Stimulated activated CD8-positive, alpha-beta memory T cell treated with anti-CD3 and anti-CD28 coated beads, Interleukin-4, amount 100 ng/mL, for 1 hour (primary cell): ENCODE measurements at regions not wholly inside any gene's neighbourhood (a gene's known extent, or its start where the extent isn't known, plus 50 kb on each side); places are given as distances from the start of the nearest gene placed in this dataset.

ENCODE experiments used
- DNase-seq, 2 donors: peaks; one replicate each; pipeline ENCODE4 v3.0.0-alpha.2; 2020; ENCODE audit warnings: low read depth in 2 of 2, low spot score in 1 of 2

DNA sequence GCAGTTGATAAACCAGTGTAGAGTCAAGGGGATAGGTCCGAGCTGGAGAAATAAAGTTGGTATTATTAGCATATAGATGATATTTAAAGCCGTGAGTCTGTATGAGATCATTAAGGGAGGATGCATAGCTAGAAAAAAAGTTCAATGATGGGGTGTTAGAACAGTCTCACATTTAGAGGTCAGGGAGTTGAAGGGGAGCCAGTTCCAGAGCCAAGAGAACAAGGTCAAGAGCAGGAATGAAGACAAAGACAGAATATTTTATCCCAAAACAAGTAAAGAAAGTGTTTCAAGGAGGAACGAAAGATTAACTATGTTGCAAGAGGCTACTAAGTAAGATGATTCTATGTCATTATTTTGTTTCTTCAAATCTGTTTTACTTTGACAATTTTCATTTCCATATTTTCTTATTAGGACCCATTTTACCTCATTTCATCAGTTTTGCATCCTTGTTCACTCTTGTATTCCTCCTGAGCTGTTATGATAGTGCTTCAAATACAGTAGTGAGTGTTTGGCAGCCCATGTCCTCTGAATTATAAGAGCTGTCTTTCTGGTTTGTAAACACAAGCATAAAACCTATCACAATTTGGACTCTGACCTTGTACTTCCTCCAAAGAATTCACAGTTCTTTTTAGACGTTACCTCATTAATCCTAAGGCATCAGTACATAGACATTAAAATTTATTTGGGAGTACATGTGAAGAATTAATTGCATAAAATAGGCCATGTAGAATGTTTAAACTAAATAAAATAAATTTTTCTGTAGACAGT lies 695.7 kb upstream of the NECTIN3 start:
- DNase-seq: no peak

DNA sequence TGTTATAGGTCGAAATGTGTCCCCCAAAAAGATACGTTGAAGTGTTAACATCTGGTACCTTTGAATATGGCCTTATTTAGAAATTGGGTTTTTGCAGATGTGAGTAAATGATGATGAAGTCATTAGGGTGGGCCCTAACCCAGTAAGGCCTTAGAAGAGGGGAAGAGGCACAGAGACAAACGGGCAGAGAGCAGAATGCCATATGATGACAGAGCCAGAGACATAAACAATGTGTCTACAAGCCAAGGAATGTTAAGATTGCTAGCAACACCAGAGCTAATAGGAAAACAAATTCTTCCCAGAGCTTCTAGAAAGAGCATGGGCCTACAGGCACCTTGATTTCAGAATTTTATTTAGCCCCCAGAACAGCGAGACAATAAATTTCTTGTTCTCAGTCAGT lies 693.1 kb upstream of the NECTIN3 start:
- DNase-seq: no peak

DNA sequence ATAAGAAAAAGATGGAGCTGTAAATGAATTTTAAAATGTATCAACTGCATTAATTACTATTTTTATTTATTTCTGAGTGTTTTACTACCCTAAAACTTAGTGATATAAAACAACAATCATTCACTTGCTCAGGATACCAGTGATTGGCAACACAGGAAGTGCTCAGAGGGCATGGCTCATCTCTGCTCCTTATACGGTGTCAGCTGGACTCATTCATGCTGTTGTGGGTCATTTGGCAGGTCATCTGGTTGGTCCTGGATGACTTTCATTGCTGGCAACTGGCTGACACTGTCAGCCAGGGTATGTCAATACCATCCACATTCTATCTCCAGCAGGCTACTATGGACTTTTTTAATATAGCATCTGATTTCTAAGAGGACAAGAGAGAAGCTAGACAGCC lies 689.6 kb upstream of the NECTIN3 start:
- no peak for DNase-seq

DNA sequence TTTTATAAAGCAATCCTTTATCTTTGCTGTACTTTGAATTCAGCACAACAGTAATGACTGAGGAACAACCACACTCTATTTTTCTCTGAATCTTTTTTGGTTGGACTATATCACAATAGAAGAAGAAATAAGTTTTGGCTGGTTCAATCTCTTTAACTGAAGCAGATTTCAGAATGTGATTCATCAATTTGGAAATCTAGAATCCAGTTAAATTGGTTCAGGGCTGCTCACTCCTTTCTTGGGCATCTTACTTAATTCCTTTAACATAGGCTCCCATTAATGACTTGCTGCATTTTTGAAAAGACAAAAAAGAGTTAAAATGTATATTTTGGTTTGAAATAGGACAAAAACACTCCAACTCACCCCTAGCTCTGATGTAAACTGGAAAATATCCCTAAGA lies 688.3 kb upstream of the NECTIN3 start:
- no peak for DNase-seq

DNA sequence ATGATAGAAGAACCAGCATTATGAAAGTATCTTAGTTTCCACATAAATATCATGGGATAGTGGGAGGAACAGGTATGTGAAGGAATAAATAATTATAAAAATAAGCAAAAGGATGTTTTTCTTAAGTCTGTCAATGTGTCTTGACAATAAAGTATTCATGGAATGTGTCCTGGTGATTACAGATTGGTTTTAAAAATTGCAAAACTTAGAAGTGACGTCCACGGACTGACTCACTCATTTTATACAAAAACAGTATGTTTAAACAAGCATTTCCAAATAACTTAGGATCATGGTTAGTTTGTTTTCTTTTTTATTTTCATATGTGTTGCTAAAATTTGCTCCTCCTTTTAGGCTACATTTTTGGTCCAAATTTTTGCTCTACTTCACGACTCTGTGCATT lies 687.0 kb upstream of the NECTIN3 start:
- DNase-seq: no peak

DNA sequence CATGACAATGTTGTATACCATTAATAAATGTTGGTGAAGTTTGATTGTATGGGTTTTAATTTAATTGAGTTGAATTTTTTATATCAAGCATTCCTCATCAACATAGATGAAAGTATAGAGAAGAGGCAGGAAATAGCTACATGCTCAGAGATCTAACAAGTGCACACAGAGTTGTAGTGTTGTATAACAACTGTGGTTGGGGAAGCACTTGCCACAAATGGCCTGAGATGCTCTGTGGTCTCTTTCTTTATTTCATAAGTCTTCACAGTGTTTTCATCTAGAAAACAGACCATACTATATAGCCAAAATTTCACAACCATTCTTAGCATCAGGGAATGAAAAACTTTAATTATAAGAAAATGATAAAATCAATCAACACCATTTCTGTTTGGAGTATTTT lies 682.6 kb upstream of the NECTIN3 start:
- DNase-seq: no peak

DNA sequence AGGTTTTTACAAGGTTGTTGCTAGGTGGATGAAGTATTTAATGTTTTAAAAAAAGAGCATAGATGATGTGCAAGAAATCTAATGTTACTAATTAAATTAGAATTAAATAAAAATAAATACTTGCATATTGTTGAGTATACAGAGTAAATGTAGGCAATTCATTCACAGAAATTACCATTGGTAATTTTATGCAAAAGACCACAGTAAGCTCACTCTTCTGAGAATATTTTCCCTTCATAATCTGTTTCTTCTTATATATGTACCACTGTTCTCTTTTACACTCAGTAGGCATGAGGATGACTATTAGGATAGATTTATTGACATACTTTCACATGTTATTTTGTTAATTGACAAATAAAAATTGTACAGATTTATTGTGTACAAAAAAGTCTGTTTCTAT lies 681.2 kb upstream of the NECTIN3 start:
- DNase-seq: no peak

DNA sequence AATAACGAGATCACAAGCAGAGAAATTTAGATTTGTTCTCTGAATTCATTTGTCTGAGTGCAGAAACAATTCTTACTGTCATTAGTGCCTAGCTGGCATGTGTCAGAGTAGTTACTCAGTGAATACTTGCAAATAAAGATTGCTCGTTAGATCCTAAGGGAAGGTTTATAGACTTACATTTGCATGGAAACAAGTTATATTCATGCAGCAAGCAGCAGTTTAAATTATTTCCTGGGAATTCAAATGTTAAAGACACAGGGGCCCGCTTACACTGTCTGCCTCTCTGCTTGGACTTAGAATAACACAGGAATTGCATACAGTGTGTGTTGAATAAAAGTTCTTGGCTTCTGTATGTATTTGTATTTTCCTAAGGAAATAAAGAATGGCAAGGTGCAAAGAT lies 680.6 kb upstream of the NECTIN3 start:
- DNase-seq: no peak

DNA sequence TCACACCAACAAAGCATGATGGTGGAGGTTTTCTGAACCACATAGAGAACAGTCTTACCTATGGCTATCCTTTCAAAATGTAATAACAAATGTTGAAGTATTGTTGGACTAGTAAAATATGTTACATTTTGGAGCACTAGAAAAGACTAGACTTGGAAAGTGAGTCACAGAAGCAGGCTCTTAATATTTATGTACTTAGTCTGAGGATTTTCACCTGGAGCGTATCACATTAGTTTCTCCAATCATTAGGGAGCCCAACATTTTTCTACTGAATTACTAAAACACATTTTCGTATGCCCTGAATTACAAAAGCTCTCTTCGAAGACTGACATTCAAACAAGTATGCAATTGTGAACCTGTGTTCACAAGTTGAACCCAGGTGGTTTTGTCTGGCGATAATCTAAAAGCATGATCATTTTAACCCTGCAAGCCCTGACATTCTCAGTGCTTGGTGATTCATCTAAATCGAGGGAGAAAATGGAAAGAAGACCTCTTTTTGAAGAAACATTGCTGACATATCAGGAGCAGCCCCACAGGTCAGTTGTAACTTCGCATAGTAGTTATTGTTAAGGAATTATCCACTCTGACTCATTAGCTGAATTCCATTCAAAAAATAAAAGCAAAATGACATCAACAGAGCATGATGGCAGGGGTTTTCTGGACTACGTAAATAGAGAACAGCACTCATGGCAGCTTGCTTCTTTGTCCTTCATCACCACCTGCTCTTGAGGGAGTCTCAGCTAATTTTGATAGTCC lies 679.8 kb upstream of the NECTIN3 start:
- DNase-seq: no peak

DNA sequence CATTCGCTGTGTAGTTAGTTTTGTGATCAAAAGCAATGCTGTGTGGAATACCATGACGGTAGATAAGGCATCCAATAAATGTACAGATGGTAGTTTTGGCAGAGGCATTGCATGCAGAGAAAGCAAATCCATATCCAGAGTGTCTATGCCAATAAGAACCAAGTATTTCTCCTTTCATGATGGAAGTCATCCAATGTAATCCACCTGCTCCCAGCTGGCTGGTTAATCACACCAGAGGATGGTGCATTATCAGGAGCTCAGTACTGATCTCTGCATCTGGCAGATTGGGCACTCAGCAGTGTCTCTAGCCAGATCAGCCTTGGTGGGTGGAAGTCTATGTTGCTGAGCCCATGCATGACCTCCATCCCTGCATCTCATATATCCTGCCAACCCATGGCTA lies 677.7 kb upstream of the NECTIN3 start:
- no peak for DNase-seq

DNA sequence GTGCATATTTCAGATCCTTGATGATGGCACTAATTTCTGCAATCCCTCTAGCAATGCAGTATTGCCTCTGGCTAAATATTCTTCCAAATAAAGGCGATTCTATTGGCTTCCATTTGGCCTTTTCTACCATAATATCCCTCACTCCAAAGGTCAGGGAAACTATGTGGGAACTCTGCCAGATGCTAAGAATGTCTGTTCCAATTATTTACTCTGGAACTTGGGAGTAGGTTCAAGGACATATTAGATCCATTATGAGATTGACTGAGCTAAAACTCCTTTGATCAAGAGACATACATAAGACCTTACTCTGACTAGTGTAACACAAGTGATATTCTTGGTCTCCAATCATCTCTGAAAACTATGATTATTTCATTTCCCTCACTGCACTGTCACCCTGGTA lies 674.5 kb upstream of the NECTIN3 start:
- DNase-seq: no peak

DNA sequence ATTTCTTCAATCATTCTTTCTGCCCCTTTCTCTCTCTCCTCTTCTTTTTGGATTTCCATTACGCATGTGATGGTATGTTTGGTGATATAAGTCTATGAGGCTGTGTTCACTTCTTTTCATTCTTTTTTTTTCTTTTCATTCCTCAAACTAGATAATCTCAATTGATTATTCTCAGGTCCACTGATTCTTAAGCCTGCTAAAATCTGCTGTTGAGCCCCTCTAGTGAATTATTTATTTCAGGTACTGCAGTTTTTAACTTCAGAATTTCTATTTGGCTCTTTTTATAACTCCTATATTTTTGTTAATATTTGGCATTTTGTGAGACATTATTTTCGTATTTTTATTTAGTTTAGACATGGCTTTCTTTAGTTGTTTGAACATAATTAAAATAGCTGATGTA lies 671.3 kb upstream of the NECTIN3 start:
- DNase-seq: no peak

DNA sequence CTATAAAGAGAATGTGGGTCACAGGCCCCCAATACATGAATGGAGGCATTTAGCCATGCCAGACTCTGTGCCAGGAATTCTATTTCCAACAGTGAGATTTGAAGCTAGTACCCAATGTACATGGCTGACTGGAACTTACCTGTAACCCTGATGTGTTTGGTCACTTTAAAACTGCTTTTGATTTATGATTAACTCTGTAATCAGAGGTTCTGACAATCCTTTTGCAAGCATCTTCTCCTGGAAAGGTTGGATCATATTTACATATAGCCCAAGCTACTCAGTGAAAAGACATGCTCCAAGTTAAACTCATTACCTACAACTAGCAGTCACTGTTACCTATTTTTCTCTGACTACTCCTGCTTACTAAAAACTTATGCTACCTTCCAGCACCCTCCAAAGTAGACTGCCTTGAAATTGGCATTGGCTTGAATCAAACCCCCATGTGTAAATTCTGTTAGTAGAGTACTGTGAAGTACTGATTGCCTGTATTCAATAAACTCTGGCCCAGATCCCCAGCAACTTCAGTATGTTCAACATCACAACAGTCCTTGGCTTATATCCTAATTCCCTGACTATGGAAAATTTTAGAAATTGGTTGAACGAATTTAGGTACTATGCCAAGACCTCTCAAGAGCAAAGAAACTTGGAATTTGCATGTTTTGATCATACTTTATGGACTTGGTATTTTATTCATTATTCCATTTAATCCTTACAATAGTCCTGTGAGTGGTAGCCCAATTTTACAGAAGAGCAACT lies 665.6 kb upstream of the NECTIN3 start:
- DNase-seq: no peak

DNA sequence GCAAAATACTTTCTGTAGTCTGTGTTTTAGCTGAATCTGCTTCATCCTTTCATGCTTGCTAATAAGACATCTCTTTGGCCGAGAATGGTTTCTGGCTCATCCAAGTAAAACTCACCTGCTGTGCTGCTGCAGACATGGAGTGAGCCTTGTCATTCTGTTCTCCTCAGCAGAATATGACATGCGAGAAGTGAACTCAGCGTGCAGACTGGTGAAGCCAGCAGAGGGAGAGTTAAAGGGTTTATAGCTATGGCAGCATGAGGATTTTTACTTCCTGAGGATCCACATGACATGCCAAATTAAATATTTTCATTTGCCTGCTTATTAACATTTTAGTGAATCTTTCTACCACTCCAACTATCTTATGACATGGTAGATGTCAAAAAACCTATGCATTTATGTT lies 658.4 kb upstream of the NECTIN3 start:
- no peak for DNase-seq

DNA sequence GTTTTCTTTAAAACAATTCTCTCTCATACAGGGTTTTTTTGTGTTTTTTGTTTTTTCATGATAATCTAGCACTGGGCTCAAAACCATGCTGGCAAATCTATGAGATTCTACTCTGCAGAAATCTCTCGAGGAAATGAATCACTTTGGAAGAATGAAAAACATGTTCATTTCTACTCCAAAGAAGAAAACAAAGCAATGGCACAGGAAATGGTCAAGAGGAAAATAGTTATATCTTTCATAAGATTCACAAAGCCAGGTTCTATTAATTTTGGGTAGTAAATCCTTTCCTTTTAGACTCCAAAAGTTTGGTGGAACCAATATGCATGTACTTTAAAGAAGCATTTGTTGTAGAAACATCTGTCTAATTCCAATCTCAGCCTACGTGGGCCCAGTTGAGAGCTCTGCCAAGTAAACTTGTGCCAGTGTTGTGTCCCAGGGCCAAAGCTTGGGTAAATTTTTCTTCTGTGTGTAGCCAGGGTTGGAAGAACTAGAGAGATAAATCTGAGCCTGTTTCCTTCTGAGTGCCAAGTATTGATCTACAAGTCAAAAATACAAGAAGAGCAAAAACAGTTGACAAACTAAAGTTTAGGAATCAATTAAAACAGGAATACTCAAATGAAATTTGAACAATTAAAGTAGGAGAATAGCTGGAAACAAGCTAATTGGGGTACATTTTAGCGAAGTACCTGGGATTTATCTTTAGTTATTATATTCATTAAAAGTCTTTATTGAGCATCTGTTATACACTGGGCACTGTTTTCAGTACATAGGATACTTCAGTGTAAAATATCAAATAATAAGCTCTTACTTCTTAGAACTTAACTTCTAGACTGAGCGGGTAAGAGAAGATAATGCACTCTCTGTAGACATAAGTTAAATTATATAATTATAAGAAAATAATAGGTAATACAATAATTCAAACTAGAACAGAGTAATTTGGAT lies 657.5 kb upstream of the NECTIN3 start:
- no peak for DNase-seq

DNA sequence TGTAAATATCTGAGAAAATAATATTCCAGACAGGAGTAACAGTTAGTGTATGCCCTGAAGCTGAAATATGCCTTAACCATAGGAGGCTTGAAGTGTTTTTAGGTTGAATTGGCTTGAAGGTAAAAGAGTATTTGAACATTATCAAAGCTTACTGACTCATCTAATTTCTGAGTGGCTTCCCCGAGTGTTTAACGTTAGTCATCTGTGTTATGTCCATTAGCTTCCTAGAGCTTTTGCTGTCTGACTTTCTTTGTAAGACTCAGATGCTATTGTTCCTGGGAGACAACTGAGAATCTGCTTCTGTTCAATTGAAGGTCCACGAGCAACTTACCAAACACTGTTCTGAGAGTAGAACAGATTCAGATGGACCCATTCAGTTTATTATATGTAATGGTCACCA lies 656.8 kb upstream of the NECTIN3 start:
- DNase-seq: no peak

DNA sequence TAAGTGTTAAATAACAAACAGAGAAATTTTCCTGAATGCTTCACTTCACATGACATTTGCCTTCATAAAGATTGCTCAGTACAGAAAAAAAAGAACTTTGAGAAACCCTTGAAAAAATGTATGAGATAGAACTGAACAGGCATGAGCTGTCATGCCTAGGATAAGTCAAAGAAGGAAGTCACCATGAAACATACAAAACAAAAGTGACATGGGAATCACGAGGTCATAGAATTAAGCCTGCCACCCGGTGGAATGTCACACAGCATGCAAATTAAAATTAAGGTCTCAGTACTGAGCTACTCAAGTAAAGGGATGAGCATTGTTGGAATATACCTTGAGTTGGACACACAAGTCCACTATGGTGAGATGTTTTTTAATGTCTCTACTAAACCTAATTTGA lies 652.5 kb upstream of the NECTIN3 start:
- no peak for DNase-seq

DNA sequence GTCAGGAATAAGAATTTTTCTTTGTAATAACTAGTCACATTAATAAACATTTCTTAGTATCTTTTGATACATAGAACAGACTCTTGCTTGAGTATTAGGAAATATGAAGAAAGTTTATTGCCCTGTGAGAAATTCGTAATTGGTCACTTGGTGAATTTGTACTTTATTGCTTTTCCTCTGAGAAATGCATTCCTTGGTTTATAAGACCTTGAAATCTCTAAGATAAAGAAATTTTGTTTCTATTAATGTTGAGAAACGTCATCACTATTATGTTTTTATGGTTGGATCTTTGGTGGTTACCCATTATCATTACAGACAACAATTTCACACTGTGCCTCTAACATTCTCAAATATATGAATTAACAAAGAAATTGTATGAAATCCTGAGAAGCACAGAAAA lies 652.0 kb upstream of the NECTIN3 start:
- DNase-seq: no peak

DNA sequence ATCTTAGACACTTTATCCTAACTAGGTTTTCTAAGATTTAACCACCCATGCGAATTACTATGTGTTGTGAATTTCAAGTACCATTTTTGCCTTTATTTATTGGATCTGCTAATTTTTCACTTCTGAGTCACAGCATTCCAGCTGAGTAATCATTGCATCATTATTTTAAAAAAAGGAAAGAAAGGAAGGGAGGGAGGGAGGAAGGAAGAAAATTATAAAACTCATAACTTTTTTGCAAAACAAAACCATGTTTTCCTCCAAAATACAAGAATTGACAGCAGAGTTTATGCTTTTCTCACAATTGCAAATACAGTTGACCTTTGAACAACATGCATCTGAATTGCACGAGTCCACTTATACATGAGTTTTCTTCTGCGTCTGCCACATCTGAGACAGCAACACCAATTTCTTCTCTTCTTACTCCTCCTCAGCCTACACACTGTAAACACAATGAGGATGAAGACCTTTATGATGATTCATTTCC lies 651.4 kb upstream of the NECTIN3 start:
- DNase-seq: no peak

DNA sequence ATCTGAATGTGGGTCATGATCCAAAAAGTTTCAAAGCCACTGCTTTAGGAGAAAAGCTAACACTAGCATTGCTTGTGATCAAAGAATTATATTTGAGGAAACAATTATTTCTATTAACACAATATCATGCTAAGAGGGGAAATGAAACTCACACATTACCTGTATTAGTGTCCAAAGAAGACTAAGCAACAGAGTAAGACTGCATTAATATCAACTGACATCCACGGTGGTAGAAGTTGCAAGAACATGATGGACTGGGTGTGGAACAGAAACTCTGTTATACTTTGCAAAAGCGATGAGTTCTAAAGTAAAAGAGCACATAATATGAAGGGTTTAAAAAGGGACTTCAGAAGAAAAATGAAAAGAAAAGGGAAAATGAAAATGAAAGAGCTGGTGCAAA lies 648.3 kb upstream of the NECTIN3 start:
- no peak for DNase-seq

DNA sequence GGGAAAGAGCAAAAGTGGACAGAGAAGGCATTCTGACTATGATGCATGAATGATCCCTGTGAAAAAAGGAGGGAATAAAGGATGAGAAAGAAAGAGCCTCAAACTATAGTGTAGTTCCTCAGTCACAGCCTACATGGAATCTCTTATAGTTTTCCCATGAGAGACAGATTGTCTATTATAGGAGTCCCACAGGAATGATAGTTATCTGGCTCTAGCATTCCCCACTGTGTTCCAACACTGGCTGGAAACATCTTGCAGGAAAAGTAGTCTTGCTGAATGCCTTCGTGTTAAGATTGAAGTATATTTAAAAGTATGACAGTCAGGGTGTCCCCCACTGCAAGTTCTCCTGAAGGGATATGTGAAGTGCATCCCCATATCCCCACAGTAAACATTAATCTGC lies 641.5 kb upstream of the NECTIN3 start:
- DNase-seq: no peak
